KMS-11 (cell line): ENCODE measurements at regions not wholly inside any gene's neighbourhood (a gene's known extent, or its start where the extent isn't known, plus 50 kb on each side); places are given as distances from the start of the nearest gene placed in this dataset.

ENCODE experiments used
- H2AFZ ChIP-seq: fragments of 200-600 bp; sonication (generic); 2 replicates; pipeline ENCODE4 v1.6.1; 2016; ENCODE audit warnings: antibody characterized with exemption, mixed run types, low read depth
- H3K27ac ChIP-seq: fragments of 200-600 bp; sonication (generic); 2 replicates; pipeline ENCODE4 v1.6.1; 2016; ENCODE audit warnings: mild to moderate bottlenecking, mixed run types
- H3K27me3 ChIP-seq: fragments of 200-600 bp; sonication (generic); 2 replicates; pipeline ENCODE4 v1.6.1; 2017; ENCODE audit warnings: mild to moderate bottlenecking, low read depth, mixed run types, moderate library complexity; ENCODE audit not compliant: insufficient read depth
- H3K36me3 ChIP-seq: fragments of 200-600 bp; sonication (generic); 2 replicates; pipeline ENCODE4 v1.6.1; 2017; ENCODE audit warnings: mild to moderate bottlenecking, mixed run types; ENCODE audit not compliant: insufficient read depth
- H3K4me1 ChIP-seq: fragments of 200-600 bp; sonication (generic); 2 replicates; pipeline ENCODE4 v1.6.1; 2016; ENCODE audit warnings: mild to moderate bottlenecking, low read depth, mixed run types; ENCODE audit not compliant: poor library complexity, severe bottlenecking
- H3K4me2 ChIP-seq: fragments of 200-600 bp; sonication (generic); 2 replicates; pipeline ENCODE4 v1.7.0; 2016; ENCODE audit warnings: mild to moderate bottlenecking, mixed run types
- H3K4me3 ChIP-seq: fragments of 200-600 bp; sonication (generic); IDR thresholded peaks from 2 replicates; pipeline ENCODE4 v1.6.1; 2017; ENCODE audit warnings: low read depth, low read length, mixed read lengths; ENCODE audit not compliant: insufficient read depth
- H3K79me2 ChIP-seq: fragments of 200-600 bp; sonication (generic); 2 replicates; pipeline ENCODE4 v1.6.1; 2016; ENCODE audit warnings: low read depth, mixed run types; ENCODE audit not compliant: insufficient read depth
- H3K9ac ChIP-seq: fragments of 200-600 bp; sonication (generic); 2 replicates; pipeline ENCODE4 v1.6.1; 2016; ENCODE audit warnings: mild to moderate bottlenecking, mixed run types
- H4K20me1 ChIP-seq: fragments of 200-600 bp; sonication (generic); 2 replicates; pipeline ENCODE4 v1.6.1; 2016; ENCODE audit warnings: mild to moderate bottlenecking, mixed run types; ENCODE audit not compliant: insufficient read depth
- TF ChIP-seq, protein P1 (sequence below): fragments of 200-600 bp; sonication (generic); conservative IDR thresholded peaks from 2 replicates; pipeline ENCODE4 v1.6.1; 2017; ENCODE audit warnings: low read depth, mild to moderate bottlenecking, antibody characterized with exemption, low read length, moderate library complexity, mixed read lengths

DNA sequence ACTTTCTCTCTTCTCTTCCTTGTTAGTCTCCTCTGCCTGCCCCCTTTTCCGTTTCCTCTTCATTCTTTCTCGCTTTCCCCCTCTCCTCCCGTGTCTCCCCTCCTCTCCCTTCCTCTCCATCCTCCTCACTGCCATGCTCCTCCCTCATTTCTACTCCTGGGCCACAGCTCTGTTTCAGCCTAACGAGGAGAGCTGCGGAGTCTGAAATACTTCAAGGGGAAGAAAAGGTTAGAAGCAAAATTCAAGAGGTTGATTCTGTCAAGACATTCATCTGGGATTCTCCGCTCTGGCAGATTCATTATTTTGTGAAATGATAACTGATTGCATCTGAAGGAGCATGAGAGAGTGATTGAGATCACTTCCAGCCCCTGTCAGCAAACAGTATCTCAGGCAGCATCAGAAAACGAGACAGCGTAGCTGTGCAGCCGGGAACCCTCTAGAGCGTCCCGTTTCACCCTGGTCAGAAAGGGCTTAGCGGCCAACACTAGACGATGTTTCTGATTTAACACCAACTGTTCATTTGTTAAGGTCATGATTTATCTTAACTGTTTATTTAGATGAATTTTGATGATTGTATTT, 279.3 kb upstream of the B3GAT1 start:
- Histone ChIP-seq H4K20me1 (no peaks in the 10 kb centered on the region), H3K4me1 (no peaks in the 10 kb centered on the region), H2AFZ (no peak overlapping the region), H3K9ac (no peak overlapping the region), H3K36me3 (no peaks in the 10 kb centered on the region), H3K79me2 (no peaks in the 10 kb centered on the region), H3K27ac (no peak overlapping the region), H3K27me3 (no peaks in the 10 kb centered on the region), H3K4me3 (no peak overlapping the region), H3K4me2 (no peak overlapping the region)
- TF ChIP-seq, protein P1, sequence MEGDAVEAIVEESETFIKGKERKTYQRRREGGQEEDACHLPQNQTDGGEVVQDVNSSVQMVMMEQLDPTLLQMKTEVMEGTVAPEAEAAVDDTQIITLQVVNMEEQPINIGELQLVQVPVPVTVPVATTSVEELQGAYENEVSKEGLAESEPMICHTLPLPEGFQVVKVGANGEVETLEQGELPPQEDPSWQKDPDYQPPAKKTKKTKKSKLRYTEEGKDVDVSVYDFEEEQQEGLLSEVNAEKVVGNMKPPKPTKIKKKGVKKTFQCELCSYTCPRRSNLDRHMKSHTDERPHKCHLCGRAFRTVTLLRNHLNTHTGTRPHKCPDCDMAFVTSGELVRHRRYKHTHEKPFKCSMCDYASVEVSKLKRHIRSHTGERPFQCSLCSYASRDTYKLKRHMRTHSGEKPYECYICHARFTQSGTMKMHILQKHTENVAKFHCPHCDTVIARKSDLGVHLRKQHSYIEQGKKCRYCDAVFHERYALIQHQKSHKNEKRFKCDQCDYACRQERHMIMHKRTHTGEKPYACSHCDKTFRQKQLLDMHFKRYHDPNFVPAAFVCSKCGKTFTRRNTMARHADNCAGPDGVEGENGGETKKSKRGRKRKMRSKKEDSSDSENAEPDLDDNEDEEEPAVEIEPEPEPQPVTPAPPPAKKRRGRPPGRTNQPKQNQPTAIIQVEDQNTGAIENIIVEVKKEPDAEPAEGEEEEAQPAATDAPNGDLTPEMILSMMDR = no peak

DNA sequence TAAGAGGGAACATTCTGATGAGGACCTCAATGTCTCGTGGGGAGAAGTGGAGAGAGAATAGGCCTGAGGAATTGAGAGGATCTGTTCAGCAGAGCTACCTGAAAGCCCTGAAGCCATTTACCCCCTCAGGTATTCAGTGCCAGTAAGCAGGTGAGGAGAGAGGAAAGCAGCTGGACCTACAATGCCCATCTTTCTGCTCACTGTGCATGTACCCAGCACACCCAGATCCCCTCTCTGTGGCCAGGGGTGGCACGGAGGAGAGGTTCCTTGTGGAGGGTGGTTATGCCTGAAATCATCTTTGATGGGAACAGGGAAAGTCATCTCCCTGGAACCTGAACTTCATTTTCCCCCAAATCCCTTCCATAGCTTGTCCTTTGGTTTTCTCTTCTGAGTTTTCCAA, 277.8 kb upstream of the B3GAT1 start:
- no peak overlapping the region for H2AFZ ChIP-seq
- no peak overlapping the region for H3K9ac ChIP-seq
- no peaks in the 10 kb centered on the region for H3K27me3 ChIP-seq
- H3K4me2 ChIP-seq = no peak overlapping the region
- no peaks in the 10 kb centered on the region for H3K4me1 ChIP-seq
- no peaks in the 10 kb centered on the region for H4K20me1 ChIP-seq
- no peak overlapping the region for H3K27ac ChIP-seq
- TF ChIP-seq, protein P1 = no peak
- no peaks in the 10 kb centered on the region for H3K79me2 ChIP-seq
- no peak overlapping the region for H3K4me3 ChIP-seq
- no peaks in the 10 kb centered on the region for H3K36me3 ChIP-seq

DNA sequence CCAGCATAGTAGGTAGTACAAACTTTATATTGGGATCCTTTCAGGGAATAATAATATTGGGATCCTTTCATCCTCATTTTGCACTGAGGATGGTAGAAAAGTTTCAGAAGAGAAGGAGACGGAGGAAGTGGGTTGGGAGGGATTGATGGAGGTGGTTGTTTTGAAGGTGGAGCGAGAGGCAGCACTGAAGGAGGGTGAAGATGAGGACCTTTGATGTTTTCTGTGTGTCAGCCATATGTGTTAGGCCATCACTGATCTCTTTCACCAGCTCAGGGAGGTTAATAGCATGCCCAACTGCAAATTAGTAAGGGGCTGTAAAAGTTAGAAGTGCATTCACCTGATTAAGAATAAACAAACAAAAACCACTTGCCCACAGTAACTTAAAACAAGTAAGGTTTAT, 275.5 kb upstream of the B3GAT1 start:
- no peak overlapping the region for H3K27ac ChIP-seq
- H3K36me3 ChIP-seq = no peaks in the 10 kb centered on the region
- TF ChIP-seq, protein P1 = no peak
- no peaks in the 10 kb centered on the region for H3K27me3 ChIP-seq
- H4K20me1 ChIP-seq = no peaks in the 10 kb centered on the region
- H3K4me3 ChIP-seq = no peak overlapping the region
- no peaks in the 10 kb centered on the region for H3K4me1 ChIP-seq
- no peak overlapping the region for H3K4me2 ChIP-seq
- no peak overlapping the region for H2AFZ ChIP-seq
- no peak overlapping the region for H3K9ac ChIP-seq
- H3K79me2 ChIP-seq = no peaks in the 10 kb centered on the region

DNA sequence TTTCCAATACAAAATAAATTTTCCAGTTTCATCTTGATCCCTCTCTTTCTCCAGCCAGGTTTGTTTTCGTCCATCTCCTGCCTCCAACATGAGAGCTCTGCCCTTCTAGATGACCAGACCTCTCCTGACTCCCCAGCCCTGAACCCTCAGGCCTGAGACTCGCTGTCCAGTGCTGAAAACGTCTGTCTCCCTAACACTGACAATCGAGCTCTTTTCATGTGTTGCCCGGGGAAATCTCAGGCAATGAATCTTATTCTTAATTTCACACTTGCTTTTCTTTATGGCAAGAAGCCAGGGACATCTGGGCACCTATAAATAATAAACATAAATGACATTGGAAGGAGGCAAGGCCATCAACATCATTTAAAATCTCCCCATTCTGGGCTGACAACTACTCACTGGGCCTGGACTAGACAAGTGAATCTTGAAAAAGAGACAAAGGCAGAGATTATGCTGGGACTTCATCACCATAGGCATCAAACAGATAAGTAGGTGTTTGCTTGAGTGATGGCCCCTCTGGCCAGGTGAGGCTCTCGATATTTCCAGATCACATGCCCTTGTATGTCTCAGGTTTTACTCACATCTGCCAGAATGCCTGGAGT, 274.5 kb upstream of the B3GAT1 start:
- TF ChIP-seq, protein P1 = no peak
- H3K4me3 ChIP-seq = no peak overlapping the region

More for the DNA sequence above, 274.5 kb upstream of the B3GAT1 start:
- H4K20me1 ChIP-seq = no peaks in the 10 kb centered on the region
- H3K9ac ChIP-seq = no peak overlapping the region
- H3K36me3 ChIP-seq = no peaks in the 10 kb centered on the region
- H3K4me2 ChIP-seq = no peak overlapping the region
- H2AFZ ChIP-seq = no peak overlapping the region
- H3K4me1 ChIP-seq = no peaks in the 10 kb centered on the region
- no peaks in the 10 kb centered on the region for H3K79me2 ChIP-seq
- H3K27me3 ChIP-seq = no peaks in the 10 kb centered on the region
- no peak overlapping the region for H3K27ac ChIP-seq
